Fibroblast of lung (primary cell): ENCODE measurements at regions not wholly inside any gene's neighbourhood (a gene's known extent, or its start where the extent isn't known, plus 50 kb on each side); places are given as distances from the start of the nearest gene placed in this dataset.

ENCODE experiments used
- CTCF ChIP-seq, 2 donors: IDR thresholded peaks in 1 of 2; conservative IDR thresholded peaks in 1 of 2; 1 replicate in 1 of 2; 2 replicates in 1 of 2; pipeline ENCODE4 v1.5.1; 2011 to 2012; ENCODE audit warnings: low read length in 2 of 2, control low read depth in 1 of 2, inconsistent platforms in 1 of 2, low read depth in 1 of 2, mild to moderate bottlenecking in 1 of 2
- EZH2 ChIP-seq: IDR thresholded peaks from 2 replicates; pipeline ENCODE4 v1.5.1; 2012; ENCODE audit warnings: low read length, control low read depth, mild to moderate bottlenecking; ENCODE audit errors: missing control alignments

DNA sequence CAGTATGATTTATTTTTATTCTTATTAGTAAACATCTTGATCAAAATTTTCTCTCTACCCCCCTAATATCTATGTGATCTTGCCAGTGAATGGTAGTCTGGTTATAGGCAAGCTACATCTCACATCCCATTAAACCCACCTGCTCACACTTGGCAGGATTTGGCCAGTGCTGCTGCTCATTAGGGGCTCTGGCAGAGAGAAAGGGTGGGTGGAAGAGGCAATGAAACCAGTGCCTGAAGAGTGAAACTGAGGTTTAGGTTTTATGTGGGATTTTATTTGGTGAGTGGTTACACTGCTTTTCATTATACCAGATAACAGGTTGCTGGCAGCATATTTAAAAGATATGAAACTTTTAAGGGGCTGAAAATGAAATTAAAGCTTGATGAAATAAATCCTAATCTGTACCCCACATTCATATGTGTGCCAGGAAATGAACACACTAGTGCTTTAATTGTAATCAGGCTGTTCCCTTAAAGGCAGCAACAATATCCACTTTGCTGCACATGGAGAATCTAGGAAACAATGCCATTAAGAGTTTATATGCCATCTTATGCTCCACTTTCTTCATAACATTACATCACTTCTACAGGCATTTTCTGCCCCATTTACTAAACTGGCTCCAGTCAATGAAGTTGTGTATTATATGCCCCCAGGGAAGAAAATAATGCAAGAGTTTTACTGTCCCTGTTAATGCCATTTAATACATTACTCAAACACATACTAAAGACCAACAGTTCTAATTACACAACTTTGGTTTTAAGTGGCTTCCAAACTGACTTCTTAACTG is 688.7 kb downstream of the MECOM start:
- TF ChIP-seq CTCF (conservative IDR thresholded peaks at IDR 0.05 in 1 of 2, IDR thresholded peaks at IDR 0.05 in 1 of 2; ENCODE audit: low read depth in 1 of 2, low read length in 2 of 2) (no peak), EZH2 (no peak)
